SIG-M5 (cell line): ENCODE measurements at regions not wholly inside any gene's neighbourhood (a gene's known extent, or its start where the extent isn't known, plus 50 kb on each side); places are given as distances from the start of the nearest gene placed in this dataset.

ENCODE experiments used
- DNase-seq: peaks from one replicate; lab custom pipeline; 2025; lab: John Stamatoyannopoulos, UW

- DNase-seq: no peak
Observed at GRCh38 chr14:85221832-85222231, 308.1 kb upstream of the FLRT2 start.

GRCh38 chr14:85222341-85222740 is 307.6 kb upstream of the FLRT2 start:
- no peak for DNase-seq

DNA sequence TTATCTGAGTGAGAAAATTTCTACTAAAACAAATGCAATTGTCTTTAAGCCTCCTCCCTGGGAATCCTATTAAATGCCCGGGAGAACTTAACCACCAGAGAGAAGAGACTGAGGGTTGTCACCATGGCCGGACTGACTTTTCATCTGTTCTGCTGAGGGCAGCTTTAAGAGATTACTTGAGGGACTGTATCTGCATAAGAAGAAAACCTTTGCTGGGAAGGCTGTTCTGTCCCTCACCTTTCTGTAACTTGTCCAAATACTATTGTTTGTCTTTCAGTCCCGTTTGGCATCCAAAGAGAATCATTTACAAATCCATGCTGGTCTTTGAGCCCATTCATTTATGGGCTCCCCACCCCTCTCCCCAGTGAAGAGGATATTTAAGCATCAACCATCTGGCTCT is 306.3 kb upstream of the FLRT2 start:
- no peak for DNase-seq

GRCh38 chr14:85224241-85224640 is 305.7 kb upstream of the FLRT2 start:
- no peak for DNase-seq

DNA sequence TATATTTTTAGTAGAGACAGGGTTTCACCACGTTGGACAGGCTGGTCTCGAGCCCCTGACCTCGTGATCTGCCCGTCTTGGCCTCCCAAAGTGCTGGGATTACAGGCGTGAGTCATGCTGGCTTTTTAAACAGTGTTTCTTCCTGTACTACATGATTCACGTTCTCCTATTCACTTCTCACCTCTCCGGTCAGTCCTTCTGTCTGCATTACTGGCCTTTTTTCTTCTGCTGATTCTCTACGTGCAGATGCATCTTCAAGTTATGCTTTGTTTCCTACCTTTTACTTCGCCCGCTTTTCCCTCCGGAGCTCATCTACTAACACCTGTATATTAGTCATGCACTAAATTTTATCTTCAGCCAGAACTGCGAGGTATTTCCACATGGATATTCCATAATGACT is 296.2 kb upstream of the FLRT2 start:
- DNase-seq: no peak

DNA sequence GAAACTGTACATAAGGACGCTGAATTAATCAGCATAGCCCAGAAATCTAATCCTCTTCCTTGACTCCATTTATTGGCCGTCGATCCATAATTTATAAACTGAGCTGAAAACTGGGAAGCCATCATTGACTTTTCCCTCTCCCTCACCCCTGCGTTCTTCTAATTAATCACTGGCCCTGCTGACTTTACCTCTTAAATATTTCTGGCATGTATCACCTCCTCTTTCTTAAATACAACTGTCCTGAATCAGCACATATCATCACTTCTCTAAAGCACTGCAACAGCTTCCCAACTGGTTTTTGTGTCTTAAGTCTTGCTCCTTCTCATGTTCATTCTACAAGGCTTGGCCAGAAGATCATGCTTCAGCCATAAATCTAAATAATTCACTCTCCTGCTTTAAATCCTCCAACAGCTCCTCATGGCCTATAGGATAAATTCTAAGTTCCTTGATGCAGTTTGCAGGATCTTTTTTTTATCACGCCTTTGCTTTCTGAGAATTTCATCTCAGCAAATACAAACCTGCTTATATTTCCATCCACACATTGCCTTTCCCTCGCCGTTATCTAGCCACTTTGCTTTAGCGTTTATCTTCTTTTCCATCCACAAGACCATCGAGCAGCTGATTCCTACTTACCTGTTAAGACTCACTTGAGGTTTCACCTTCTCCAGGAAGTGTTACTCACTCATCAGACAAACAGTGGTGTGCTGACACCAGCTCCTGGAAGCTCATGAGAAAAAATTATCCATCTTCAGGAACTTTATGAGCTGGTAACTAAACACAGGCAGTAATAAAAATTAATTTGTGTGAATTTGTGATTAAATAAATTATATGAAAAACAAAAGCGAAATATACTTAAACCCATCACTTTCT is 295.6 kb upstream of the FLRT2 start:
- DNase-seq: no peak

DNA sequence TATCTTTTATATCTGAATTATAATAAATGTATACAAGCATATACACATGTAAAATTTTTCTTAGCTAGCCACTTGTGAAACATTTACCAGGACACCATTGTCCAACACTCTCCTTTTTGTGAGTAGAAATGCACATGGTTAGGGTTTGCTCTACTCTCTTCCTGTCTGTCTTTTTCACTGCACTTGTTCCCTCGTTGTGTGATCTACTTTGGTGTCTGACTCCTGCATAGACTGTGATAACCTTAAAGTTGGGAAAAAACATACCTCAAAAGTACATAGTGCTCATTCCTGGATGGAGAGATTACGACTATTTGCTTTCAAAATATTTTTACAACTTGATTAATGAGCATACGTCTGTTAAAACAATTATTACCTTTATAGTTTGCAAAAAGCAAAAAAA is 294.1 kb upstream of the FLRT2 start:
- no peak for DNase-seq

- DNase-seq: no peak
Observed at GRCh38 chr14:85236296-85236695, 293.6 kb upstream of the FLRT2 start.

- no peak for DNase-seq
Observed at GRCh38 chr14:85239791-85240190, 290.2 kb upstream of the FLRT2 start.

DNA sequence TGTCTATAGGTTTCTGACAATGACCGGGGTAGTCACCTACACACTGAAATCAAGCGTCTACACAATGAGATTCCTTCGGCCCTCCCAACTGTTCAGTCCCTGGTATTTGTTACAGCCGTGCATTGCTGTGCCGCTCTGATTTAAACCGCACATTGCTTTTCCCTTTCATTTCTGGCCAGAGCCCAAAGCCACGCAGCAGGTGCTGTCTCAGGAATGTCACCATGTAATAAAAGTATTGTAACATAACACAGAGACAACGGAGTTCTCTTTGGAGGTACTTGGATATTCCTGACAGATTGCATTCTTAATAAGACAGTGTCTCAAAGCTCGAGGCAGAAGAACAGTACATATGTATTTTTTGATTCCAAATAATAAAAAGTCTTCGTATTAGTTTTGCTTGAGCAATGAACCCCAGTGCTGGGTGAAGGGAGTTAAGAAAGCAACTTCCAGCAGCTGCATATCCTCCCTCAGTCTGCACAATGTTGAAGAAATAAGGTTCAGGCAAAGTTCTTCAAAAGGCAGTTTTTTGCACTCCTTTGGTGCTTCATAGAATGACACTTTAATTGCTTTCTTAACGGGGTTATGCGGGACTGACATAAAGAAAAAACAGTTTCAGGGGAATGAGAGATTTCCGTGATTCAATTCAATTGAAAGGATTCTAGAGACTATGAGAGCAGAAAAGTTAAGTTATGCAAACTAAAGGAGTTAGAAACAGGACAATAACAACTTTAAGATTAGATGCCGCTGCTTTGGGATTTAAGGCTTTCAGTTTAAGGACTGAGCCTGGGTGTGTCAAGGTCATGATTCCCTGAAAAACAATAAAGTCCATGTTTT is 288.7 kb upstream of the FLRT2 start:
- DNase-seq: no peak

GRCh38 chr14:85242666-85243065 is 287.3 kb upstream of the FLRT2 start:
- no peak for DNase-seq

- DNase-seq: no peak
Observed at GRCh38 chr14:85243321-85243720, 286.6 kb upstream of the FLRT2 start.

- no peak for DNase-seq
Observed at GRCh38 chr14:85247071-85247470, 282.9 kb upstream of the FLRT2 start.

GRCh38 chr14:85248881-85249635 is 280.9 kb upstream of the FLRT2 start:
- DNase-seq: no peak

DNA sequence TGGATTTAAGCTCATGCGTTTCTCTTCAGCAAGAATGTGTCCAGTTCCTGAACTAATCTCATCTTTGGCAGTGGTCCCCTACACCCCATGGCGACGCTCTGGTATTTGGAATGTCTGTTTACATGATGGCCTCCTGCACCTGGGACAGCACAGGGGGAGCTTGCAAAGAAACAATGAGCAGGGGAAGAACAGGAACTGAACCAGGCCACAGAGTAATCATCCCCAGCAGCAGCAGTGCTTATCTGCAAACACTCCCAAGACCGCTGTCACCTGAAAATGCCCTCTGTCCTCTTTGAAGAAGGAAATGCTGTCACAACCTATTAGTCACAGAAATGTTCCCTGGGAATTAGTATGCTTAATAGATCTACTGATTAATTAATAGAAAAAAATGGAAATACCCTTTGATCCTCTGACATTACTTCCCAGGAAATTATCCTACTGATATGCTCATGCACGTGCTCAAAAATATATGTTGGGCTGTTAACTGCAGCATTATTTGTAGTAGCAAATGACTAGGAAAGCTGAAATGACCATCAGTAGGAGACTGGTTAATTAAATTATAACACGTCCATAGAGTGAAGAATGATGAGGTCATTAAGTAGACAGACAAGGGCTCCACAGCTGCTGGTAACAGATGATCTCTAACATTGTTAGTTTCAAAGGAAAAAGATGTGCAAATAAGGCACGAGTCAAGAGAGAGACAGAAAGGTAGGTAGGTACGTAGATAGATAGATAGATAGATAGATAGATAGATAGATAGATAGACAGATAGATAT is 279.3 kb upstream of the FLRT2 start:
- no peak for DNase-seq

DNA sequence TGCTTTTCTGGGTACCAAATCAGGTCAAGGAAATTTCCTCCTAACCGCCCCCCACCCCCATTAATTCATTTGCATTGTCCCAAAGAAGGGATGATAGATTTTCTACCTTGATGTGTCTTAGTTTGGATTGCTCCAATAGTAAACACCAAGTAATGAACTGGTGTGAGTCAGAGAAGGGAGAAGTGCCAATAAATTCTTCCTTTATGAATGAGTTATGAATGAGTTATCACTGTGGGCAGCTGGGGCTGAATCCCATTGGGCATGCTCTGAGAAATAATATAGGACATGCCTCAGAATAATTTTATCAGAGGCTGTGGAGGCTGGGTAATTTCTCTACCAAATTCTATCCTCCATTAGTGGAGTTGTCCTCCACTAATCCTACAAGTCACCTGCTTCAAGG is 277.9 kb upstream of the FLRT2 start:
- no peak for DNase-seq

DNA sequence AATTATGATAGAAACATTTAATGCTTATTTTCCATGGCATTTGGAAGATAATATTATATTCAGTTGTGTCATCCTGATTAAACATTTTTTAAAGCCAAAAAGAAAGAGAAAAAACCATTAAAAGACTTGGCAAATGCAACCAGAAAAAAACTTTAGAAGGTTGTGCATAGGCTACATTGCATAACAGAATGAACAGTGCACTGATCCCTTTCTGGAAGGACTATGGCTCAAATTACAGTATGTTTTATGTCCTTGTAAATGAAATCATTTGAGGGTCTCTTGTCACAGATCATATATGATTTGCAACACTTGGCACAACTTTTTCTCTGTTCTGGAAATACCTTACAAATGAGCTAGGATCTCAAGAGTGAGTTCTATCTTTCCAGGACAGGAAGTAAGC is 275.2 kb upstream of the FLRT2 start:
- no peak for DNase-seq

GRCh38 chr14:85257287-85257686 is 272.7 kb upstream of the FLRT2 start:
- no peak for DNase-seq

DNA sequence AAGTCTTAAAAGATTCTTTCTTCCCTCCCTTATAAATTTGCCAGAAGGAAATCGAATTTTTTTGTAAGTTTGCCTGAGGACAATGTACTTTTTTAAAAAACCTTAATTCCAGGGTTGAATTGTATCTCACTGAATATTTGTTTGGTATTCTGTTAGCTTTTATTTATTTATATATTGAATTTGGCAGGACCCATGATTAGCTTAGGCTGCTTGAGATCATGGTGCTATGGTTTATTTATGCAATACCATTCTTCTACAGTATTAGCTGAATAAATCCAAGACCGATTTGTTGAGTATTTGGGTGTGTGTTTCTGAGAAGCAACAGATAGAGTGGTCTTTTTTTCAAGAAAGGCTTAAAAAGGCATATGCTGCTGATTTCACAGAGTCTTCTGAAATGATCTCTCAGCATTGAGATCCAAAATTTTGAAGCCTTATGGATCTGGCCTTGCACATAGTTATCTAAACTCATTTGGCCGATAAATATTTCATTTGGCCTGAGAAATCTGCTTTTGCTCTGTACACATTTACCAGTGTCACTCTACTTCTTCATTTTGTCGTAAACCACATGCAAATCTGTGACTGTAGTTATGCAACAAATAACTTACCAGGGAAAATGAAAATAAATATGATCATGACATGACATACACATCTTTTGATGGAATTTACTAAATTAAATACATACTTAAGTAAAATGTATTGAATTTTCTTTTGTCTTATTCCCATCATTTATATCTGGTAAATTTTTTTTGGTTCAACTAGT is 265.8 kb upstream of the FLRT2 start:
- DNase-seq: no peak

DNA sequence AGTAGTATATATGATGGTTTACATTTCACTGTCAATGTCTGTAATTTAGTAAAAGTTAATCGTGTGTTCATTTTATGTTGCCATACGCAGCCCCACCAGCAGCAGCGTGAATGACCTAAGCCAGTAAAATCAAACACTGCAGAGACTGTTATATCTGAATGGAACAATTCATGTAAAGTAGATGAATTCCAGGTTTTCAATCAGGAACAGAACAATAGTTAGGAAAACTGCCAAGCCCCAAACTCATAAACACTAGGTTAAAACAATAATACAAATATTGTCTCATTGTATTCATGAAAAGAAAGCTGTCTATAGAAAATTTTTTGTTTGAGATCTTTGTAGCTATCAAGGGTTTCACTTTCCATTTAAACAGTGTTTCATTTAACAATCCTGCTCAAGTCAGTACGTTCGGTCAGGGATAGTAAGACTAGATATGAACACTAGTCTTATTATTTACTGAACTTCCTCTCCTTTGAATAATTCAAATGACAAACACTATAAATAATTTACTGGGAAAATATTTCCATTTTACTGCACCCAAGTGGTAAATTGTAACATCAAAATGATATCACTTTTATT is 256.8 kb upstream of the FLRT2 start:
- no peak for DNase-seq

GRCh38 chr14:85273952-85274351 is 256.0 kb upstream of the FLRT2 start:
- no peak for DNase-seq
